ENCODE measurements at regions not wholly inside any gene's neighbourhood (a gene's known extent, or its start where the extent isn't known, plus 50 kb on each side); places are given as distances from the start of the nearest gene placed in this dataset.

DNA sequence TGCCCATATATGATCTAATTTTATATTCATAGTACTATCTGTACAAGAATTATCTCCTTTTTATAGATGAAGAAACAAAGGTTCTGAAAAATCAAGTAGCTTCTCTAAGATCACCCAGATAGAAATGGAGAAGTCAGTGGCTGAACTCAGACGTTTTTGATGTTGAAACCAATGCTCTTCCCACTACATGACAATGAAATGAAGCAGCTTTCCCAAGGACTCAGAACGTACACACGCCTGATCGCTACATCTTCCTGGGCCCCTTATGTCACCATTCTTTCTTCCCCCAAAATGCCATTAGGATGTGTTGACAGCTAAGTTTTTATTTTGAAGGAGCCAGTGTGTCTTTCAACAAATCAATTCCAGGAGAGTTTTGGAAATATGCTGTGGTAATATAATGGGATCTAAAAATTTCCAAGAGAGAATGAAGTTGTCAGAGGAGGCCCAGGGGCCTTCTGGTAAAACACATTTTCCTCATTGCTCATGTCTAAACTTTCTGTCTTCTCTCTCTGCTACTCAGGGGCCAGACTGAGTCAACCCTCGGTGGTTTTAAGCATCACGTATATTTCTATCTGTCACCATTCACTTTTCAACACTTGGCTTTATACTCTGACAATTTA lies 98.1 kb upstream of the COL21A1 start:
- no peak for DNase-seq

DNA sequence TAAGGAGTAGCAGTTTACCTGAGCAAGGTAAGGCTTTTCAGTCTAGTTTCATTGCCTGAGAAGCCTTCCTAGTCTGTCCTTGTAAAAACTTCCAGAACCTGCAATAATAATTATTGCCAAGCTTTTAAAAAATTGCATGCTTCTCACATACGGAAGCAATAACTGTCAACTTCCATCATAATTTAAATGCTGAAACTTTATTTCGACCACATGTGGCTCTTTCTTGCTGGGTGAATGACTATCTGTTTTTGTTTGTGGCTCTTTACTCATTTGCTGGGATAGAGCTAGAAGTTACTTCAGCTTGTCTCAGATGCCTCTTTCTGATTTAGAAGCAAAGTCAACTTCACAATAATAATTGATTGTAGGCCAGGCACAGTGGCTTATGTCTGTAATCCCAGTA lies 95.9 kb upstream of the COL21A1 start:
- DNase-seq: no peak

- DNase-seq: no peak
Measured at GRCh38 chr6:56339524-56339923, 92.1 kb upstream of the COL21A1 start.

GRCh38 chr6:56335726-56336125 lies 88.3 kb upstream of the COL21A1 start:
- DNase-seq: no peak

DNA sequence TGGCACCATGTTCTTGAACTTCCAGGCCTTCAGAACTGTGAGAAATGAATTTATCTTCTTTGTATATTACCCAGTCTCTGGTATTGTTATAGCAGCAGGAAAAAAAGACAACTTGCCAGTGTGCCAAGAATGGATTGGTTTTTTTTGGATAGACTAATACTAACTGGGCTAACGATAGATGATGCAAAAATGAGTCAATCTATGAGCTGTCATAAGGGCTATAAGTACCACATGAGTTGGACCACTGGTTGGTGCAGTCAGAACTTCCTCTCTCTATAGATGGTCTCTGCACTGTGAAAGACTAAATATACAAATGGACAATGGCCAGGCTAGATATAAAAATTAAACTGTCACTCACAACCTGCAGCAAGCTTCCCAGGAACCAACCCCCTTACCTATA lies 87.6 kb upstream of the COL21A1 start:
- no peak for DNase-seq

- no peak for DNase-seq
Measured at GRCh38 chr6:56329271-56330050, 82.1 kb upstream of the COL21A1 start.

- no peak for DNase-seq
Measured at GRCh38 chr6:56328728-56329090, 81.3 kb upstream of the COL21A1 start.

DNA sequence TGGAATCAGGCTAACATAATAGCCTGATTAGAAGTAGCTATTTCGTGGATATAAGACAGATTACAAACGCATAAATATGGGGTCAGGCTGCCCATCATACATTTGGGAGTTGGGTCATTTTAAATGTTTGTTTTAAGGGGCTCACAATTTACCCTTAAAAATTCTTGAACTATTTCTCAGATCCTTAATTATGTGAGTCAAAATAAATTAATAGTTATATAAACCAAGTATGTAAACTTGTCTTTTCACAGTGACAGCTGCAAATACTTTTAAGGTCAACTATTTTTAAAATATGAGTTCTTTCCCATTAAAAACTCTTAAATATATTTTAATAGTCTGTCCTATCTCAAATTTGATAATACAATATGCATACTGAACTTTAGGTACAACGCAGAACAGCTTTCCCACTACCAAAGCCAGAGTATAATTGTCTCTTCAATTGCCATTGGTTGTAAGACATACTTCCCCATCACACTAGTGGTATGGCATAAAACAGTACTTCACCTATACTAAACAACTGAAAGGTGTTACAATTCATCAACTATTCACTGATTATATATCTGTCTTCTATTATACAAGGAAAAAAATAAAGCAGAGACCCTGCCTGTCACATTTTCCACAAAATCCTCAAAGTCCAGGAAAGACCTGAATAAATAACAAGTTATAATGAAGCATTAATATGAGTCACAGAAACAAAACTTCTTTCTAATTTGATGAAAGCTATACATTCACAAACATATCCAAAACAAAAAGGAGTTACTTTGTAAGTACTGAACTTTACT lies 80.8 kb upstream of the COL21A1 start:
- no peak for DNase-seq

DNA sequence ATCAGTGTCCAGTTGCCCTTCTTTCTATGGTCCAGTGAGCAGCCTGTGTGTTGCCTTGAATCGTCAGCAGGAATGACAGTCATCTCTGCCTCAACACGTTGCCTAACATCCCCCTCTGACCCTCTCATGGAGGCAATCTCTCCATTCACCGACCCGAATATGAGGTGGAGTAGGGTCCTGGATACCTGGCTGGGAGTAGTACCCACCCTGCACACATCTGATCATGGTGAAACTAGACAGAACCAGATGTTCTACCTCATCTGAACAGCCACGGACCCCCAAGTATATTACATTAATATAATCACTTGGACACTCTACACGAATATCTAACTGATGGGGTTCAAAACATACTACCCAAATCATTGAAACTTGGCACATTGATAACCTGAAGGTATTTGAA lies 77.0 kb upstream of the COL21A1 start:
- DNase-seq: no peak

DNA sequence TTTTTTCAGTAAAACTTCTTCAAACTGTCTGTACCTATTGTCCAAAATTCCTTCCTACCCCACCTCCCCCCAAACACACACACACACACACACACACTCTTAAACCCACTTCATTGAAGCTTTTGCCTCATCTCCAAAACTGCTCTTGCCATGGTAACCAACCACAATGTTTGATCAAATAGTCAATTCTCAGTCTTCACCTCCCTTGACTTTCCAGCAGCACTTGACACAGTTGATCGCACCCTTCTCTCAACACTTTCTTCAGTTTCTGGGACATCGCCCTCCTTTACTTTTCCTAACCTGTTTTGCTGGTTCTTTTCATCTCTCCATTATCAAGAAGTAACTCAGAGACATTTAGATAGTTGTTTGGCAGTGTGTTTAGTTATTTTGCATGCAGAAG lies 71.5 kb upstream of the COL21A1 start:
- no peak for DNase-seq

GRCh38 chr6:56314683-56315523 lies 67.5 kb upstream of the COL21A1 start:
- DNase-seq: peak; percentile 62

DNA sequence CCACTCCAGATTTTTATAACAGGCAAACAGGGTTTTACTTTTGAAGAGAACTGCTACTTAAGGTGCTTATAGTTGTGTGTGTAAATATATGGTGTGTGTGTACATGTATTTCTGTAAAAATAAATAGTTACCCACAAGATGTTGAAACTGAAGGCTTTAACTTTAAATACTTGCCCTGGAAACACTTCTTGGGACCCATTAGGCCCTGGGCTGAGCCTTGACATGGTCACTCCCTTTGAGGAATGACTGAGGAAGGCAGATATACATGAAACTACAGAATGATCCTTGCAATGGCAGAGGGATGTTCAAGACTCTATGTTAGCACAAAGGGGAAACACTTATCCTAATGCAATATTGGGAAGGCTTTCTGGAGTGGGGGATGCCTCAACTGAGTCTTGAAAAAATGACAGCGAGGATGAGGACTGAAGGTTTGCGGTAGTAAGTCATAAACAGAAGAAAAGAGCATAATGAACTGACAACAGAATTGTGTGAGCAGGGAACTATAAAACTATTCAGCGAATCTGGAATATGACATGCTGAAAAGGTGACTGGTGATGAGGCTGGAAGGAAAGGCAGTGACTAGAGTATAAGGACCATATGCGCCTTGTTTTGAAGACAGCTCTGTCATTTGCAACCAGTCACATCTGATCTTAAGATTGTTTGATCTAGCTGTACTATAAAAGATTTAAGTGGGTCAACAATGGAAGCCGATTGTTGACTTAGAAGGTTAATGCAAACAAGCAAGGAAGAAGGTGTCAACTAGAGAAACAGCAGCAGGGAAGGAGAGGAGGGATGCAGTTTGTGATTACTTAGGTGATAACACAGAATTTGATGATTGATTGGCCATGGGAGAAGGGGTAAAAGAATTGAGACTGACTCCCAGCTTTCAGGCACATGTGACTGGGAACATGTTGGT lies 64.4 kb upstream of the COL21A1 start:
- no peak for DNase-seq

GRCh38 chr6:56311061-56311460 lies 63.7 kb upstream of the COL21A1 start:
- no peak for DNase-seq

GRCh38 chr6:56310241-56310640 lies 62.9 kb upstream of the COL21A1 start:
- no peak for DNase-seq

GRCh38 chr6:56299916-56300315 lies 52.5 kb upstream of the COL21A1 start:
- no peak for DNase-seq

GRCh38 chr6:56297022-56297989 lies 49.9 kb upstream of the COL21A1 start:
- no peak for DNase-seq
